Lower lobe of right lung (tissue), 2 donors: ENCODE measurements at regions not wholly inside any gene's neighbourhood (a gene's known extent, or its start where the extent isn't known, plus 50 kb on each side); places are given as distances from the start of the nearest gene placed in this dataset.

ENCODE experiments used
- ATAC-seq, 2 donors: fragments of 200-7000 bp; cut with Tn5 transposase; one replicate each; pipeline ENCODE4 v1.9.1; 2020 to 2022; ENCODE audit warnings: mild to moderate bottlenecking in 2 of 2, moderate library complexity in 2 of 2
- DNase-seq: peaks from one replicate; pipeline ENCODE4 v3.0.0-alpha.2; 2020
- H3K27ac ChIP-seq: fragments of 200-600 bp; one replicate; pipeline ENCODE4 v1.8.0; 2022
- H3K27me3 ChIP-seq: fragments of 200-600 bp; one replicate; pipeline ENCODE4 v1.8.0; 2022; ENCODE audit warnings: low read depth
- H3K36me3 ChIP-seq: fragments of 200-600 bp; one replicate; pipeline ENCODE4 v1.8.0; 2022; ENCODE audit warnings: mild to moderate bottlenecking
- H3K4me1 ChIP-seq: fragments of 200-600 bp; one replicate; pipeline ENCODE4 v1.8.0; 2022
- H3K4me3 ChIP-seq: fragments of 200-600 bp; one replicate; pipeline ENCODE4 v1.8.0; 2022; ENCODE audit warnings: mild to moderate bottlenecking
- H3K9me3 ChIP-seq: fragments of 200-600 bp; one replicate; pipeline ENCODE4 v1.8.0; 2022
- CTCF ChIP-seq: fragments of 200-600 bp; IDR thresholded peaks from one replicate; pipeline ENCODE4 v1.8.0; 2022; ENCODE audit warnings: antibody characterized with exemption, mild to moderate bottlenecking
- intact Hi-C: fragments of 100-400 bp; cut with DNase I; formaldehyde crosslinking; loops from one replicate; pipeline ENCODE4 v1.11.0; 2022
- donor health status: DM: no; HTN: yes; CAD: no; lungs with severe emphysema.

- ATAC-seq (no peak), DNase-seq (no peak)
- no peaks in the 10 kb centered on the region for H3K36me3 ChIP-seq
- no peak for TF ChIP-seq CTCF
- no peak overlapping the region for H3K27ac ChIP-seq
- no peak overlapping the region for H3K4me3 ChIP-seq
- H3K4me1 ChIP-seq, result no peaks in the 10 kb centered on the region
- H3K27me3 ChIP-seq, result no peaks in the 10 kb centered on the region
- no peaks in the 10 kb centered on the region for H3K9me3 ChIP-seq
- intact Hi-C loops, result no loop called here
Observed at GRCh38 chr3:154496978-154497377, 67.0 kb upstream of the GPR149 start.

GRCh38 chr3:154496540-154496939 lies 66.5 kb upstream of the GPR149 start:
- Histone ChIP-seq H3K4me3 (no peak overlapping the region), H3K4me1 (no peaks in the 10 kb centered on the region), H3K36me3 (no peaks in the 10 kb centered on the region), H3K27me3 (no peaks in the 10 kb centered on the region), H3K9me3 (no peaks in the 10 kb centered on the region), H3K27ac (no peak overlapping the region)
- ATAC-seq, result no peak
- no peak for TF ChIP-seq CTCF
- intact Hi-C loops, result no loop called here
- DNase-seq, result no peak

- Histone ChIP-seq H3K4me1 (no peaks in the 10 kb centered on the region), H3K27ac (no peak overlapping the region), H3K9me3 (no peaks in the 10 kb centered on the region), H3K36me3 (no peaks in the 10 kb centered on the region), H3K4me3 (no peak overlapping the region), H3K27me3 (no peaks in the 10 kb centered on the region)
- no peak for DNase-seq
- ATAC-seq, result no peak
- no peak for TF ChIP-seq CTCF
- intact Hi-C loops, result no loop called here
Observed at GRCh38 chr3:154486949-154487348, 57.0 kb upstream of the GPR149 start.

- H3K27me3 ChIP-seq, result no peaks in the 10 kb centered on the region
- H3K4me3 ChIP-seq, result no peak overlapping the region
- intact Hi-C loops, result no loop called here
- H3K9me3 ChIP-seq, result no peaks in the 10 kb centered on the region
- TF ChIP-seq CTCF, result no peak
- no peaks in the 10 kb centered on the region for H3K36me3 ChIP-seq
- no peaks in the 10 kb centered on the region for H3K4me1 ChIP-seq
- ATAC-seq (no peak), DNase-seq (no peak)
- no peak overlapping the region for H3K27ac ChIP-seq
Observed at GRCh38 chr3:154482507-154482906, 52.5 kb upstream of the GPR149 start.

GRCh38 chr3:154480033-154480432 lies 50.0 kb upstream of the GPR149 start:
- no peak for TF ChIP-seq CTCF
- no peaks in the 10 kb centered on the region for H3K9me3 ChIP-seq
- intact Hi-C loops, result no loop called here
- ATAC-seq (no peak), DNase-seq (no peak)
- no peaks in the 10 kb centered on the region for H3K36me3 ChIP-seq
- no peaks in the 10 kb centered on the region for H3K27me3 ChIP-seq
- no peaks in the 10 kb centered on the region for H3K4me1 ChIP-seq
- no peak overlapping the region for H3K4me3 ChIP-seq
- no peak overlapping the region for H3K27ac ChIP-seq
